Psoas muscle (tissue), 7 donors: ENCODE measurements at regions not wholly inside any gene's neighbourhood (a gene's known extent, or its start where the extent isn't known, plus 50 kb on each side); places are given as distances from the start of the nearest gene placed in this dataset.

Experiments used
- ATAC-seq, 4 donors: fragments of 200-7000 bp; cut with Tn5 transposase; one replicate each; pipeline ENCODE4 v1.9.1; 2020; ENCODE audit warnings: moderate library complexity in 3 of 4, mild to moderate bottlenecking in 2 of 4
- DNase-seq, 2 donors: peaks; one replicate each; pipeline ENCODE4 v3.0.0-alpha.2; 2020
- H3K27ac ChIP-seq: fragments of 200-600 bp; one replicate; pipeline ENCODE4 v1.8.0; 2022
- H3K27me3 ChIP-seq, 3 donors: fragments of 200-600 bp in 1 of 3; one replicate each; pipeline versions ENCODE4 v1.6.1 to v1.8.0; 2013 to 2022; ENCODE audit warnings: low read length in 2 of 3, mild to moderate bottlenecking in 2 of 3, moderate library complexity in 1 of 3; ENCODE audit not compliant: insufficient read depth in 3 of 3
- H3K36me3 ChIP-seq, 2 donors: fragments of 200-600 bp in 1 of 2; one replicate each; pipeline versions ENCODE4 v1.6.1 to v1.8.0; 2013 to 2022; ENCODE audit warnings: low read depth in 1 of 2, mild to moderate bottlenecking in 1 of 2, moderate library complexity in 1 of 2; ENCODE audit not compliant: insufficient read depth in 1 of 2
- H3K4me1 ChIP-seq: fragments of 200-600 bp; one replicate; pipeline ENCODE4 v1.8.0; 2022
- H3K4me3 ChIP-seq: fragments of 200-600 bp; one replicate; pipeline ENCODE4 v1.8.0; 2022; ENCODE audit warnings: mild to moderate bottlenecking
- H3K9me3 ChIP-seq: fragments of 200-600 bp; one replicate; pipeline ENCODE4 v1.8.0; 2022
- CTCF ChIP-seq: fragments of 200-600 bp; IDR thresholded peaks from one replicate; pipeline ENCODE4 v1.8.0; 2022; ENCODE audit warnings: antibody characterized with exemption
- WGBS, 3 donors: extraction: QIAGEN DNeasy Blood & Tissue Kit; methylation state at CpG; one replicate each; pipeline versions ENCODE4 v1.1.6 to v1.1.7; 2013; 5-methylcytosine and 5-hydroxymethylcytosine counted together
- intact Hi-C, 2 donors: fragments of 100-400 bp; cut with DNase I; formaldehyde crosslinking; loops; one replicate each; pipeline versions ENCODE4 v1.11.0 to v1.14.2; 2022
- donor health status: healthy with polysubstance abuse.
- donor health status: DM: no; HTN: no; CAD: no; lungs with moderate emphysema.
- donor health status: Bipolar disorder and iron deficiency.
- donor health status: healthy.
- donor health status: DM: yes; HTN: yes; CAD: no.
- donor health status: DM: no; HTN: no; CAD: no.
- donor health status: DM: yes; HTN: yes; CAD: no.

- 78 to 85% (median 80%) methylated on average over 15 of the region's 15 CpGs for WGBS, 3 donors
- no peak for TF ChIP-seq CTCF
- no peaks in the 10 kb centered on the region for H3K4me1 ChIP-seq
- H3K27me3 ChIP-seq, result no peaks in the 10 kb centered on the region
- H3K4me3 ChIP-seq, result no peak overlapping the region
- no peak overlapping the region for H3K27ac ChIP-seq
- ATAC-seq (no peak), DNase-seq (peak in 1 of 2 donors; percentile 21)
- intact Hi-C loops, result no loop called here
- H3K36me3 ChIP-seq, result no peaks in the 10 kb centered on the region
- H3K9me3 ChIP-seq, result no peaks in the 10 kb centered on the region
These were observed 132.3 kb upstream of the CHST15 start for GRCh38 chr10:124225467-124226270.

- WGBS, 3 donors, result 45 to 71% (median 53%) methylated on average over 6 of the region's 6 CpGs
- no peak for TF ChIP-seq CTCF
- Histone ChIP-seq H3K4me3 (no peak overlapping the region), H3K36me3 (no peaks in the 10 kb centered on the region), H3K27ac (no peak overlapping the region), H3K9me3 (no peaks in the 10 kb centered on the region), H3K27me3 (no peaks in the 10 kb centered on the region), H3K4me1 (no peaks in the 10 kb centered on the region)
- DNase-seq (no peak), ATAC-seq (no peak)
- intact Hi-C loops, result no loop called here
These were observed 131.7 kb upstream of the CHST15 start for GRCh38 chr10:124225029-124225466.

GRCh38 chr10:124224331-124225028 lies 131.1 kb upstream of the CHST15 start:
- H3K36me3 ChIP-seq, result no peaks in the 10 kb centered on the region
- H3K4me3 ChIP-seq, result no peak overlapping the region
- H3K27ac ChIP-seq, result no peak overlapping the region
- no peaks in the 10 kb centered on the region for H3K27me3 ChIP-seq
- H3K4me1 ChIP-seq, result no peaks in the 10 kb centered on the region
- no peak for TF ChIP-seq CTCF
- intact Hi-C loops, result no loop called here
- WGBS, 3 donors, result 63 to 86% (median 64%) methylated on average over 18 of the region's 18 CpGs
- H3K9me3 ChIP-seq, result no peaks in the 10 kb centered on the region
- DNase-seq (peak in 1 of 2 donors; percentile 49), ATAC-seq (peak; percentile 55 to 64 (median 58))

- 93 to 98% (median 95%) methylated on average over 6 of the region's 6 CpGs for WGBS, 3 donors
- H3K36me3 ChIP-seq, result no peaks in the 10 kb centered on the region
- no peaks in the 10 kb centered on the region for H3K9me3 ChIP-seq
- intact Hi-C loops, result no loop called here
- TF ChIP-seq CTCF, result no peak
- no peaks in the 10 kb centered on the region for H3K4me1 ChIP-seq
- no peaks in the 10 kb centered on the region for H3K27me3 ChIP-seq
- DNase-seq (peak in 1 of 2 donors; percentile 11), ATAC-seq (no peak)
- H3K27ac ChIP-seq, result no peak overlapping the region
- no peak overlapping the region for H3K4me3 ChIP-seq
These were observed 130.3 kb upstream of the CHST15 start for GRCh38 chr10:124223711-124224085.
